Tongue (tissue), 1 donor: ENCODE measurements at regions not wholly inside any gene's neighbourhood (a gene's known extent, or its start where the extent isn't known, plus 50 kb on each side); places are given as distances from the start of the nearest gene placed in this dataset.

Source experiments
- DNase-seq: peaks from one replicate; pipeline ENCODE4 v3.0.0-alpha.2; 2015

DNA sequence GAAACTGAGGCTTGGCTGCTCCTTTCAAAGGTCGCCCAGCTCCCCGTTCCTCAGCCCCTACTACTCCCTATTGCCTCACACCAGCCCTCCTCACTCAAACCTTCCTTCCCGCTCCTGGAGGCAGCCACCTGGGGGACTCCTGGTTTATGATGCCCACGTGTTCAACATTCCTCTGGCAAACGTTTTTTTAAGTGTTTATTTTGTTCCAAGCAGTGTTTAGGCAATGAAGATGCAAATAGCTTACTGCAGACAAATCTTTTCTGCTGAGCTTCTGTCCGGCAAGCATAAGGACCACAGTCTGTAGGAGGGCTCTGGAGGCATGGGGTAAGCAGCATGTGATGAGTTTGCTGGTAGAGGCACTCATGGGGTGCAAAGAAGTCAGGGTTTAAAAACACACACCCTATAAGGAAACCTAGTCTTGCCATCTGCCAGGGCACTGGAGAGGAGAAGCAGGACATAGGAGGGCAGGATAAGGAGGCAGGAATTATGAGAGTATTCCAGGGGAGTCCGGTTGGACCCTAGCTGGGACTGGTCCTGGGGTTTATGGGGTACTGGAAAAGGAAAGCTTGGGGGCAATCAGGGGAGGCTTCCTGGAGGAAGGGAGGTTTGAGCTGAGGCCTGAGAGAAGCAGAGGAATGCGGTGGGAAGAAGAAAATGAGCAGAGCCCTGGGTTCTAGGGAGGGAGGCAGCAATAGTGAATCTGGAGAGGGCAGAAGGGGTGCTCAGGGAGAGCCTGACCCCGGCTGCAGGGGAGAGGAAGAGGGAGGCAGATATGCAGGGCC, 123.3 kb downstream of the NCOR2 start:
- DNase-seq = no peak

DNA sequence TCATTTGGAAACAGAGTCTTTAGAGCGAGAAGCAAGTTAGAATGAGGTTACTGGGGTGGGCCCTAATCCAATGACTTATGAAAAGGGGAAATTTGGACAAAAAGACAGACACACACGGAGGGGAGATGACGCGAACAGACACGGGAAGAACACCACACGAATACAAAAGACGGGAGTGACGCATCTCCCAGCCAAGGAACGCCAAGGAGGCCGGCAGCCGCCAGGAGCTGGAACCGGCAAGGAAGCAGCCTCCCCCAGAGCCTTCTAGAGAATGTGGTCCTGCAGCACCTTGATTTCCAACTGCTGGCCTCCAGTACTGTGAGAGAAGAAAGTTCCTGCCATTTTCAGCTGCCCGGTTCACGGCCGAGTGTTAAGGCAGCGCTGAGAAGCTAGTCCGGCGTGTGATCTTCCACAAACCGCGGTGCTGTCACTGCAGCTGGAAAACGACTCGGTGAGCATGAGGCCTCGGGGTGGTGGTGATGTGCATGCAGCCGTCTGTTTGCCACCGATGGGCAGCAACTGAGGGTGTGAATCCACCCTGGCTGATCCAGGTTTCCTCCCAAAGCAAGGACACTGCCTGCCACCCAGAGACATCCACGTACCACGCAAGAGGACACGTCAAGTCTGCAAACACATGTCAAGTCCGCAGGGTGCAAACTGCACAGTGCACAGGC, 124.5 kb downstream of the NCOR2 start:
- DNase-seq = no peak

DNA sequence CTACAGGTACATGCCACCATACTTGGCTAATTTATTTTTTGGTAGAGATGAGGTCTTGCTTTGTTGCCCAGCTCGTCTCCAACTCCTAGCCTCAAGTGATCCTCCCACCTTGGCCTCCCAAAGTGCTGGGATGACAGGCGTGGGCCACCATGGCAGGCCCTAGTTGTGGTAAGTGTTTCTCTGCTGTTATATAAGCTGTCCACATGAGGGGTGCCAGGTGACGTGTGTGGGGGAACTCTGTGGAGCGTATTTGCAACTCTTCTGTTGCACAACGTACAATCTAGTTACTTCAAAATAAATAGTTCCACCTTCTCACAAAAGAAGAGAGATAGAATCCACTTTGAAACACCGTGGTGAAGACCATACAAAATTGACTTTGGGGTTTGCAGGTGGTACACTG, 125.1 kb downstream of the NCOR2 start:
- no peak for DNase-seq

DNA sequence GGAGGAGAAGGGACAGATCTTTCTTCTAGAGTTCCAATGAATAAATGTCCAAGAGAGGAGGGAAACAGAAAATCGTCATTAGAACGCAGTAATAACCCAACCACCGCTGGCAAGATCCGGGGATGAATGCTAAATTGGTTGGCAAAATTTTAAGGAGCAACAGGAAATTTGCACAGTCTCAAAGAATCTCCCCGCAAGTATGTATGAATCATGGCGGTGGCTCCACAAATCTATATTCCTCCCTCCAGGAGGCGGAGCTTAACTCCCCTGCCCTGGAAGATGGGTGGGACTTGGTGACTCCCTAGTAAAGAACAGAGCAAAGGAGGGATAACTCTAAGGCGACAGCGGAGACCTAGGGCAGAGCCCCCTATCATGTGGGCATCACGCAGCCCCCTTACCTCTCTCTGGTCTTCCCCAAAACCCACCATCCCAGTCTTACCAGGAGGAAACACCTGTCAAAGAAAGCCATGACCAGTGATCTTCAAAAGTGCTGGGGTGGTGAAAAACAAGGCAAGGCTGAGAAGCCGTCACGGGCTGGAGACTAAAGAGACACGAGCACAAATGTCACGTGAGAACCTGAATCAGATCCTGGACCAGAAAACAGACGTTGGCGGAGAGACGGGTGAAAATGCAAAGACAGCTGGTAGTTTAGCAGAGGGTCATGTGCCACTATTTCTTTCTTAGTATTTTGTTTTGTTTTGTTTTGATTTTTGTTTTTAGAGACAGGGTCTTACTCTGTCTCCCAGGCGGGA, 125.8 kb downstream of the NCOR2 start:
- DNase-seq = peak; percentile 67

DNA sequence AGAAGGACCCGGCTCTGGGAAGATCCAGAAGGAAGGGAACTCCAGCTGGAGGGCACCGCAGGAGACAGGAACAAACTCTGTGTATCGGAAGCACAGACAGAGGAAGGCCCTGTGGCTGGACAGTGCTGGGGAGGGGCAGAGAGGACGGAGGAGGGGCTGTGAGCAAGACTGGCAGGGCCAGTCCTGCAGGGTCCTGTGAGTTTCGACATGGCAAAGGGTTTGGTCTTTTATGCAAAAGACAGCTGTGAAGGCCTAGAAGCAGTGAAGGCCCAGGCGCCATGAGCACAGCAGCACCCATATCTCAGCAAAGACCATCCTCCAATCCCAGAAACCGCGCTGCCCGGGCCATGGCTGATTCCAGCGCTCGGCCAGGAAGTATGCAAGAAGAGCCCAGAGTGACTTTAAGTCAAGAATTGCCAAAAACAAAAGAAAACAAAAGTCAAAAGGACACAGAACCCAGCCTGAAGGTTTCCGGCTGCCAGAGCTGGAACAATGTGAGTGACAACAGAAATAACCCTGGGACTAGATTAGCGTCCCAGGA, 126.5 kb downstream of the NCOR2 start:
- no peak for DNase-seq

DNA sequence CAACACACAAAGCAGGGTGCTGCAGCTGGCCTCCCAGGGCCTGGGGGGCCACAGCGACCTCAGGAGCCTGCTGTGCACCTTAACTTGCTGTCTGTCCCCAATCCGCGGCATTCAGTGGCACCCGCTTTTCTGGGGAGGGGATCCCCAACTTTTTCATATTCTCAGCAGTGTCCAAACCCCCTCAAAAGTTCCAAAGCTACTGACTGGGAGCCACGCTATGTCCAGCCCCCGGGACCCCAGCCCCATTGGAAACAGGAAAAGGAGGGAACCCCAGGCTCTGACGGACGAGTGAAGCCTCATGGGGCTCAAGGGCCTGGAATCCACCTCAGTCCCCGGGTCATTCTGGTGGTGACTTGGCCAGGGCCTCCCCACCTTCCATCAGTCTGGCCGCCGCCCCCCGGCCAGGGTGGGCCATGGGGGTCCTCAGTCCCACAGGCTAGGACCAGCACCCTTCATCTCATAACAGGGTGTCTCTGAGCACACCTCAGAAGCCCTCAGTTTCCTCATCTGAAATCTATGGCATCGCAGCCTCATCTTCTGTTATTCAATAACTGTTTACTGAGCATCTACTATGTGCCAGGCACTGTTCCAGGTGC, 127.3 kb downstream of the NCOR2 start:
- DNase-seq = no peak

DNA sequence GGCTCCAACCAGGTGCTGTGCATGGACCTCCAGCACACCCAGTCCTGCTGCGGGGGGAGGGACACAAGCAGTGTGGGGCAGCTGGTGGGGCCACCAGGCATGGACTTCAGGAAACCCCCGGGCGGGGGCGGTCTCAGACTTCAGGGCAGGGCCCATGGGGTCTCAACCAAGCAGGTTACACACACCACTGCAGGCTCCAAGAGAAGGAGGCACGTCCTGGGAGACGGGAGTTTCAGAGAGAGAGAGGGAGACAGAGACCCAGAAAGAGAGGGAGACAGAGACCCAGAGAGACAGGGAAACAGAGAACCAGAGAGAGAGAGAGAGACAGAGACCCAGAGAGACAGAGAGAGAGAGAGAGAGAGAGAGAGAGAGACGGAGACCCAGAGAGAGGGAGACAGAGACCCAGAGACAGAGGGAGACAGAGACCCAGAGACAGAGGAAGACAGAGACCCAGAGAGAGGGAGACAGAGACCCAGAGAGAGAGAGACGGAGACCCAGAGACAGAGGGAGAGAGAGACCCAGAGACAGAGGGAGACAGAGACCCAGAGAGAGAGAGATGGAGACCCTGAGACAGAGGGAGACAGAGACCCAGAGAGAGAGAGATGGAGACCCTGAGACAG, 128.9 kb downstream of the NCOR2 start:
- peak; percentile 57 for DNase-seq

DNA sequence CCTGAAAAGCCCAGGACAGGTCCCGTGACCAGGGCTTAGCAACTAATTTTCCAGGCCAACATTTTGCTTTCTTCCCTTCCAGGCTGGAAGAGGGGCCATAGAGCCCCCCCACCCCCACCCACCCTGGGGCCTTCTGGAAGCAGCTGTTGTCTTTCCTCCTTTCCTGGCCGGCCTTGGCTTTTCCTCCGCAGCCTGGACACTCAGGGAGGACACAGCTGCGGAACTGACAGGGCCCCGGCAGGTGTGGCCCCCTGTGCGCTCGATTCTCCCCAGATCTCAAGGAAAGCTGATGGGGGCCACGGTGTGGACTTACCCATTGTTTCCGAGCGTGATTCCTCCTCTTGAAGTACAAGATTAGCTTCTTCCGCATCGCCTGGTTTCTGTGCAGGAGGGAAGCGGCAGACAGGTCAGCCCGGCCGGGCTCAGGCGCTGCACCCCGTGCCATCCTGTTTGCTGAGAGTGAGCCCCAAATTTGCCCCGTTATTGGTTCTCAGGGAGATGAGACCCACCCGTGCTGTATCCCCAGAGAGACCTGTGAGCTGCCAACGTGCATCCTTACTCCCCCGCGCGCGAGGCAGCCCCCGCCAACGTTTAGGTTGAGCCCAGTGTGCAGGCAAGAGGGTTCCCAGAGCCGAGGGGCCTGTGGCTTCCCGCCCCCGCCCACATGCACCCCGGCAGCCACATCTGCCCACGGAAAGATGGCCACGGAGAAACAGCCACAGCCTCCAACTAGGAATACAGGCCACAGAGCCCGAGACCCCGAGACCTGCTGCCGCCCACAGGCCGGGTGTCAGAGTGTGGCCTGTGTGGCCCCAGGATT, 129.6 kb downstream of the NCOR2 start:
- peak; percentile 86 for DNase-seq

DNA sequence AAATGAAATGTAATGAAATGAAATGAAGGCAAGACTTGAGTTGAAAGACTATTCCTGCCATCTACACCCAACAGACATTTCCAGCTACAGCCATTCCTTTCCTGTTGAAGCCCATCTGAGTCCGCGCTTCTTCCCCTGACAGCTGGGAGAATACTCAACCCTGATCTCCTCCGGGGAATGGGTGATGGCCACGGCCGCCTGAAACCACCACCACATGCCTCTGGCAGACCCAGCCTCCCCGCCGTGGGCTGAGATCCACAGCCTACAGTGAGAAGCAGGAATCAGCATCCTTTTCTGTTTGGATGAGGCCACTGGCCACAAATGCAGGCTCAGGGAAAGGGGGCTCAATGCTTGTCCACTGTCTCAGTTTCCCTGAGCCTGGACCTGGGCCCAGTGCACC, 130.3 kb downstream of the NCOR2 start:
- DNase-seq = no peak

DNA sequence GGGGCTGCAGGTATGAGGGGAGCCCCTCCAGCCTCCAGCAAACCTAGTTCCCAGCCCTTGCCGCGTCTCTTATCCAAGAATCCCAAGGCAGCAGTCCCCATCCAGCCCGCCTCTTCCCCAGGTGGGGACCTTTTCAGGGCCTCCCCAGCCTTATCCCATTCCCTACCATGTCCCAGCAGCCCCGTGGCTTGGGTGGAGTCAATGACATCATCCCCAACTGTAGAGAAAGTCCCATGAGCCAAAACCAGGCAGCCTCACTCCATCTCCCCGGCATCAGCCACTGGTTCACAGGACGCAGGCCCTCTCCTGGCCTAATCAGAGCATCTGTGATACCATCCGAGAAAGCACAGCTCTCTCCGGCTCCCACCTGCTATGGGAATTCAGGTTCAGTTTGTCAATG, 131.0 kb downstream of the NCOR2 start:
- DNase-seq = peak; percentile 49

DNA sequence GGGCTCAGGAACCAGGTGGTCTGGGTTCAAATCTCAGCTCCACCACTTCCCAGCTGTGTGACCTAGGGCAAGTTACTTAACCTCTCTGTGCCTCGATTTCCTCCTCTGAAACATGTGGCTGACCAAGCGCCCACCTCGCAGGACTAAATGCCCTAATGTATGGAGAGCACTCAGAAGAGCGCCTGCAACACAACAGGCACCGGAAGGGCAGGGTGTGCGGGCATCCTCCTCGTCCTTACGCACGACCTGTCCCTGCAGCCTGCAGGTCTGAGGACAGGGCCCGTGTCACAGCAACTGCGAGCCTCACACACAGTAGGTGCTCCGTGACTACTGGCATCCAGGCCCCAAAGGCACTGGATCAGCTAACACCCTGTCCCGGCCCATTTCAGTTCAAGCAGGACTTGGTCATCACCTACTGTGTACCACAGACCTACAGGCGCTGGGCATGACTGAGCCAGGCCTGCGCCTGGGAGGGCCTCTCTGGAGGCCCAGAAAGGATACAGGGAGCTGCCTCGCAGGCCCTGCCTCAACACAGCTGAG, 131.5 kb downstream of the NCOR2 start:
- DNase-seq = no peak

DNA sequence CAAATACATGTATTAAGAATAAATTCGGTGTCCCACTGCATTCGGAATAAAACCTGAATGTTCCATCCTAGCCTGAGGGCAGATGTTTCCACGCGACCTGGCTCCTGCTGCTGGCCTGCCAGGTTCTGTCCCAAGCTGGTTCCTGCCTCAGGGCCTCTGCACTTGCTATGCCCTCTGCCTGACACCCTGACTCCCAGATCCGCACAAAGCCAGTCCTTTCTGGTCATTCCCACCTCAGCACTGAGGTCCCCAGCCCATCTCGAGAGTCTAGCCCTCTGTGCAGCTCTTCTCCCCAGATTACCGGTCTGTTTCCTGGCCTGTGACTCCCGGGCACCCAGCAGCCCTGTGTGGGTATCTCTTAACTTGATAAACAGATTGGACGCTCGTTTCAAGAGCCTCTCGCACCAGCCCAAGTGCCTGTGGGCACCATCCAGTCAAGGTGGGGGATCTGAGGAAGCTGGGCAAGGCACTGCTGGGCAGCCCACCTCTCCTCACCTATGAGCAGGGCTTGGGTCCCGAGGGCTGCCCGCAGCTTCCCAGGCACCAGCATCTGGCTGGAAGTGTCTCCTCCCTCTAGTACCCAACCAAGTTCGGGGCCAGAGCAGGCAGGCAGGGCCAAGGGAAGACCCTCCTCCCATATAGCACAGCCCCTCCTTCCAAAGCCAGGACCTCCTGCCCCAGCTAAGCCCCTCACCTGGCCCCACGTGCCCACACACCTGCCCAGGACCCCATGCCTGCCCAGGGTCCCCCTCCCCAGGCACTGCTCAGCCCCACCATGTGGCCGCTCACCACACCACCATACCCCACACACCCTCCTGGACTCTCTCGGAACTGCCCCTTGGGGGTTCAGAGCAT, 132.2 kb downstream of the NCOR2 start:
- no peak for DNase-seq

DNA sequence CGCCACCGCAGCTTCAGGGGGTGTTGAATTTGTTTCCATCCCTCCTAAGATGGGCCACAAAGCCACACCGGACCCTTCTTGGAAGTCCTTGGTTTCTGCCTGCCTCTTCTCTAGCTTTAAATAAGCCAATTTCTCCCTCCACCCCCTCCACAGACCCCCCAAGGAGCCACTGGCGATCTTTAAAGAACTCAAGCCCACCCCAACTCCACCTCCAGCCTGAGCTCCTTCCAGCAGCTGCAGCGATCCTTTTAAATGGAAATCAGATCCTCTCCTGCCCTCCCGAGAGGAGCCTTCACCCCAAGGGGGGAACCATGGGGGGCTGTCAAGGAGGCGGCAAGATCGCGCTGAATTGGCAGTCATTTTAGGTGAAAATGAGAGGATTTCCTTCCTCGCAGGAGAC, 133.1 kb downstream of the NCOR2 start:
- no peak for DNase-seq

DNA sequence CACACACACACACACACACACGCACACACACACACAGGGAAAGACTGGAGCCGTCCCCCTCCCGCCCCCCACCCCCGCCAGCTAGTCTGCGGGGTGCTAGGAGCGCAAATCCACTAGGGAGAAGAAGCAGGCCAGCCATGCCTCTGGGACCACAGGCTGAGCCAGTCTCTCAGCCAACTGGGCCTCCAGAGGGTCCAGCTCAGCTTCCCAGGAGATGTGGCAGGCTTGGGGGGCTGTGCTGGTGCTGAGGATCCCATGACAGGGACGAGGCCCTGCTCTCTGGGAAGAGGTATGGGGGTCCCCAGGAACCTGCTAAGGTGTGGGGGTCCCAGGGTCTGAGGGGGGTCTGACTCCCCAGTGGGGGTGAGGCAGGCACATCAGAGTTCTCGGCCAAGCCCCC, 133.5 kb downstream of the NCOR2 start:
- no peak for DNase-seq

DNA sequence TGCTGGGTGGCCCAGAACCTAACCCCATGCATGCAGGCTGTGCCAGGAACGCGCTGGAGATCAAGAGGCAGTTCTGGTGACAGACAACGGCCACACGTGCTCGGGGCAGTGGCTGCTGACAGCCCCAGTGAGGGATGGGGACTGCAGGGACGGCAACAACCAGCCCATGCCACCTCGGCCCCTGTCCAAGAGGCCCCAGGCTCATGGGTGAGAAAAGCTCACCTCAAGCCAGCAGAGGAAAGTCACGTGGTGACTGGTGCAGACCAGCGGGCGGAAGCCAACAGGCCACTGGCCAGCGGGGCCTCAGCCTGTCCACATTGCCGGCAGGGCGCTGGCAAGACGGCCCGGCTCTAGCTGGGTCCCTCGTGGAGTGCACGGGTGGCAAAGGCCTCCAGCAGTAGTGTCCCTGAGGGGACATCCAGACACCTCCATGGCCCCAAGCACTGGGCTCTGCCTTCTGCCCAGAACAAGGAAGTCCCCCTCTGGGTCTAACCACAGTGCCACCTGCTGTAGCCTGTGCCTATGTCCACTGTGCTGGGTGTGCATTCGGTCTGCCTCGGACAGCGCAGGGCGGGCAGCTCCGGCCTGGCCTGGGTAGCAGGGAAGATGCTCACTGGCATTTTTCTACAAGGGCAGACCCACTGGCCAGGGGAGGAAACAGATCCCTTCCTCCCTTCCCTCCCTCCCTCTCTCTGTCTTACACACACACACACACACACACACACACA, 134.1 kb downstream of the NCOR2 start:
- no peak for DNase-seq

DNA sequence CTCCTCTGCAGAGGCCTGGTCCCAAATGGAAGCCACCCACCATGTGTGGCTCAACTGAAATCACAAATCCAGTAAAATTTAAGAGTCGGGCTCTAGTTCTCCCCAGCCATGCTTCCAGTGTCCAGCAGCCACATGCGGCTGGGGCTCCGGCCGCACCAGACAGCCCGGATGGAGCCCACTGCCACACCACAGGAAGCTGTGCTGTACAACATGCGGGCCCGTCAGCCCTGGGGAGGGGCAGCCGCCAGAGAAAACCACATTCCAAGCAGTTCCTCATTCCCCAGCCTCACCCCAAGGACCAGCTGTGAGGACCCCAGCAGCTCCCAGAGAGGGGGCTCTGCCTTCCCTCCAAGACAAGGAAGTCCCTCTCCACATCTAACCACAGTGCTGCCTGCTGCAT, 135.0 kb downstream of the NCOR2 start:
- no peak for DNase-seq

DNA sequence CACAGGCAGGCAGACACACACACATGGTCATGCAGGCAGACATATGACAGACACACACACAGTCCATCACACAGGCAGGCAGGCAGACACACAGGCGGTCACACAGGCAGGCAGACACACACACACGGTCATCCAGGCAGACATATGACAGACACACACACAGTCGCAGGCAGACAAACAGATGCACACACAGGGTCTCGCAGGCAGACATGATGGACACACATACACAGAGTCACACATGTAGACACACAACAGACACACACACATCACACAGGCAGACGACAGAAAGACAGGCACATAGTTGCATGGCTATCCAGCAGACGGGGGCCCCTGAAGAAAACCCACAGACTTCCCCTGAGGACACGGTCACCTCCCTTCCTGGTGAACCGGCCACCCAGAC, 135.4 kb downstream of the NCOR2 start:
- DNase-seq = no peak

DNA sequence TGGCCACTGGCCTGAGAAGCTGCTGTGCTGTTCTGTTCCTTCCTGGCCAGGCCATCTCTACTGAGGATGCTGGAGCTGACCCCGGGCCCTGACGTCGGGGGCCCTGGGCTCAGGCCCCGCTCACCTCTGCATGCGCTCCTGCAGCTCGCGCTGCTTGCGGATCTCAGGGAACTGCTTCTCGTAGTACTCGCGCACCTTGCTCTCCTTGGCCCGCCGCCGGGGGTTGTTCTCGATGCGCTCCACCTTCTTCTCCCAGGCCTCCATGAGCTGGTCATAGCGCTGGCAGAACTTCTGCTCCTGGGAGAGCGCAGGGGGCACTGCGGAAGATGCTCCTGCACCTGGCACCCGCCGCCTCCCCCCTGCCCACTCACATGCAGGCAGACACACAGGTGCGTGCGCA, 135.6 kb downstream of the RFLNA start:
- DNase-seq = no peak

DNA sequence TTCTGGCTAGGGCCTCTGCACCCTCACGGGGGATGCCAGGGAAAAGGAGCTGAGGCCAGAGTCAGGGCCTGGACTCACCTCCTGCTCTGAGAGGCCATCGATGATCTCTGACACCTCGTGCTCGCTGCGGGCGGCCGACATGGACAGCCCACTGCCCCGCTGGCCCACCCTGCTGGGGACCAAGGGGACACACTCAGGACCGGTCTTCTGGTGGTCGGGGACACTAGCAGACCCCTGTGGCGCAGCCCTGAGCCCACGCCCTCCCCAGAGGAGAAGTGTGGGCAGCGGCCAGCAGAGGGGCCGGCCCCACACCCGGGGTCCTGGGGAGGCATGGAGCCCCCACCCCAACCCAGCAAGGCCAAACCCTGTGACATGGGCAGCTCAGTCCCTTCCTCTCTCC, 134.6 kb downstream of the RFLNA start:
- no peak for DNase-seq
